PC-9 (cell line): ENCODE measurements at regions not wholly inside any gene's neighbourhood (a gene's known extent, or its start where the extent isn't known, plus 50 kb on each side); places are given as distances from the start of the nearest gene placed in this dataset.

Source experiments
- BruUV-seq: library from RNA; stranded (reverse); fragments of 400-500 nt; replicated peaks from 2 replicates; lab custom pipeline; 2021; lab: Mats Ljungman, UMichigan
- CTCF ChIA-PET: fragments of 300-600 bp; sonication (Branson Sonifier 250); formaldehyde crosslinking; loops from one replicate; lab custom pipeline; 2022; ENCODE audit warnings: antibody characterized with exemption; lab: Charles Lee
- POLR2A ChIA-PET: fragments of 300-600 bp; sonication (Branson Sonifier 250); formaldehyde crosslinking; loops from one replicate; lab custom pipeline; 2022; ENCODE audit warnings: antibody characterized with exemption; ENCODE audit not compliant: unreplicated experiment; lab: Charles Lee
- DNase-seq, 2 experiments: peaks; one replicate each; pipeline versions ENCODE4 v3.0.0 to v3.0.0-alpha.2; 2015 to 2022; ENCODE audit warnings: mixed read lengths in 1 of 2
- H2AFZ ChIP-seq: fragments of 200-600 bp; sonication (generic); 2 replicates; pipeline ENCODE4 v1.8.1; 2017; ENCODE audit warnings: antibody characterized with exemption
- H3F3A ChIP-seq: fragments of 200-600 bp; sonication (generic); 2 replicates; pipeline ENCODE4 v1.8.1; 2017; ENCODE audit warnings: antibody characterized with exemption, mild to moderate bottlenecking, low read depth; ENCODE audit not compliant: insufficient read depth
- H3K27ac ChIP-seq: fragments of 200-600 bp; sonication (generic); 2 replicates; pipeline ENCODE4 v1.6.1; 2016; ENCODE audit warnings: mixed run types
- H3K27me3 ChIP-seq: fragments of 200-600 bp; sonication (generic); 2 replicates; pipeline ENCODE4 v1.6.1; 2016; ENCODE audit warnings: low read depth, mixed run types; ENCODE audit not compliant: insufficient read depth
- H3K36me3 ChIP-seq: fragments of 200-600 bp; sonication (generic); 2 replicates; pipeline ENCODE4 v1.6.1; 2016; ENCODE audit warnings: low read depth, mixed run types
- H3K4me1 ChIP-seq: fragments of 200-600 bp; sonication (generic); replicated peaks from 2 replicates; pipeline ENCODE4 v1.6.1; 2016; ENCODE audit warnings: mixed run types; ENCODE audit not compliant: insufficient read depth
- H3K4me2 ChIP-seq: fragments of 200-600 bp; sonication (generic); 2 replicates; pipeline ENCODE4 v1.6.1; 2017; ENCODE audit warnings: mixed run types
- H3K4me3 ChIP-seq: fragments of 200-600 bp; sonication (generic); 2 replicates; pipeline ENCODE4 v1.6.1; 2016; ENCODE audit warnings: mixed run types
- H3K79me2 ChIP-seq: fragments of 200-600 bp; sonication (generic); 2 replicates; pipeline ENCODE4 v1.6.1; 2017; ENCODE audit warnings: low read depth, mixed run types
- H3K9me2 ChIP-seq: fragments of 200-600 bp; sonication (generic); 2 replicates; pipeline ENCODE4 v1.8.1; 2017; ENCODE audit warnings: mild to moderate bottlenecking; ENCODE audit not compliant: insufficient read depth
- H3K9me3 ChIP-seq: fragments of 200-600 bp; sonication (generic); 2 replicates; pipeline ENCODE4 v1.8.1; 2016; ENCODE audit warnings: low read depth; ENCODE audit not compliant: insufficient read depth
- H4K20me1 ChIP-seq: fragments of 200-600 bp; sonication (generic); 2 replicates; pipeline ENCODE4 v1.8.1; 2017; ENCODE audit not compliant: insufficient read depth
- EZH2 ChIP-seq: fragments of 200-600 bp; sonication (generic); IDR thresholded peaks from 2 replicates; pipeline ENCODE4 v1.8.0; 2017; ENCODE audit warnings: antibody characterized with exemption, low read depth
- intact Hi-C: fragments of 100-400 bp; cut with micrococcal nuclease; formaldehyde crosslinking; loops from one replicate; pipeline ENCODE4 v1.10.0; 2022; ENCODE audit not compliant: unreplicated experiment
- TF ChIP-seq, protein P1 (sequence below): fragments of 200-600 bp; sonication (generic); conservative IDR thresholded peaks from 2 replicates; pipeline ENCODE4 v1.6.1; 2017; ENCODE audit warnings: mixed run types, antibody characterized with exemption, mild to moderate bottlenecking, moderate library complexity

DNA sequence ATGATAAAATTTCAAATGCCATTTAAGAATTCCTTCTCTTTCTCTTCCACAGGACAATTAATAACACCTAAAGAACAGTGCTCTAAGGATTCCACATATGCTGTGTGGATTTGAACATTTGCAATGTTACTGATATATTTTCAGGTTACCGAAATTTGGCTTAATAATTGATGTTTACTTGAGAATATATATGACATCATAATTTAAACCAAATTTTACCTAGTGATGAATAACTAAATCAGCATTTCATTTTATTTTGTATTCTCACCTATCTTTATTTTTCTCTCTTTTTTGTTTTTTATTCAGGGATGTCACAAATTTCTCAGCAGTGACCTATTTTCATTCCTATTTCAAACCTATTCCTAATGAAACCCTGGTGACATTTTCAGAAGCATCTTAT is 429.6 kb downstream of the SLCO4C1 start:
- Histone ChIP-seq H3K27me3 (no peaks in the 10 kb centered on the region), H3K4me3 (no peak overlapping the region), H2AFZ (no peak overlapping the region), H3K9me3 (no peaks in the 10 kb centered on the region), H3K9me2 (no peaks in the 10 kb centered on the region), H3K36me3 (no peaks in the 10 kb centered on the region), H3K79me2 (no peaks in the 10 kb centered on the region), H3K4me1 (no peaks in the 10 kb centered on the region), H4K20me1 (no peaks in the 10 kb centered on the region), H3K4me2 (no peak overlapping the region), H3F3A (no peaks in the 10 kb centered on the region), H3K27ac (no peak overlapping the region)
- intact Hi-C loops, result no loop called here
- ChIA-PET POLR2A (no interaction called here), CTCF (no interaction called here)
- no TSS peak for BruUV-seq
- DNase-seq, result no peak
- no peak for TF ChIP-seq EZH2
- TF ChIP-seq, protein P1, sequence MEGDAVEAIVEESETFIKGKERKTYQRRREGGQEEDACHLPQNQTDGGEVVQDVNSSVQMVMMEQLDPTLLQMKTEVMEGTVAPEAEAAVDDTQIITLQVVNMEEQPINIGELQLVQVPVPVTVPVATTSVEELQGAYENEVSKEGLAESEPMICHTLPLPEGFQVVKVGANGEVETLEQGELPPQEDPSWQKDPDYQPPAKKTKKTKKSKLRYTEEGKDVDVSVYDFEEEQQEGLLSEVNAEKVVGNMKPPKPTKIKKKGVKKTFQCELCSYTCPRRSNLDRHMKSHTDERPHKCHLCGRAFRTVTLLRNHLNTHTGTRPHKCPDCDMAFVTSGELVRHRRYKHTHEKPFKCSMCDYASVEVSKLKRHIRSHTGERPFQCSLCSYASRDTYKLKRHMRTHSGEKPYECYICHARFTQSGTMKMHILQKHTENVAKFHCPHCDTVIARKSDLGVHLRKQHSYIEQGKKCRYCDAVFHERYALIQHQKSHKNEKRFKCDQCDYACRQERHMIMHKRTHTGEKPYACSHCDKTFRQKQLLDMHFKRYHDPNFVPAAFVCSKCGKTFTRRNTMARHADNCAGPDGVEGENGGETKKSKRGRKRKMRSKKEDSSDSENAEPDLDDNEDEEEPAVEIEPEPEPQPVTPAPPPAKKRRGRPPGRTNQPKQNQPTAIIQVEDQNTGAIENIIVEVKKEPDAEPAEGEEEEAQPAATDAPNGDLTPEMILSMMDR, result no peak

DNA sequence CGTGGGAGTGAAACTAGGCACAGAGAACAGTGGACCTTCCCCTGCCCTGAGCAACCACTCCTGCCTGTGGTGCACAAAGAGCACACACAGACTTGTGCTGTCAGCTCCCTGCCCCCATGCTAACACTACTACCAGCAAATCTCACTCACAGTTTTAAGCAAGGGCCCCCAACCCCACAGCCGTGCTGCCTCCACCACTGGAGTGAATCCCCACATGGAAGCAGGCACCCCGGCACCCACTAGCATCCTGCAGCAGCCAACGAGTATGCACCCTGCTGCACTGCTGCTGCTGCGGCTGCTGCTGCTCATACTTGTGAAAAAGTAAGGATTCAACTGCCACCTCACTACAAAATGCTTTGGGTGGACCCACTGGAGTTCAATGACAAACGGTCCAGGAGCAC is 435.5 kb downstream of the SLCO4C1 start:
- ChIA-PET CTCF (no interaction called here), POLR2A (no interaction called here)
- Histone ChIP-seq H3K4me1 (no peaks in the 10 kb centered on the region), H3K27me3 (no peaks in the 10 kb centered on the region), H4K20me1 (no peaks in the 10 kb centered on the region), H3K9me3 (no peaks in the 10 kb centered on the region), H3K36me3 (no peaks in the 10 kb centered on the region), H2AFZ (no peak overlapping the region), H3K4me3 (no peak overlapping the region), H3K4me2 (no peak overlapping the region), H3K79me2 (no peaks in the 10 kb centered on the region), H3K9me2 (no peaks in the 10 kb centered on the region), H3K27ac (no peak overlapping the region), H3F3A (no peaks in the 10 kb centered on the region)
- BruUV-seq, result no TSS peak
- TF ChIP-seq EZH2, result no peak
- TF ChIP-seq, protein P1, result no peak
- intact Hi-C loops, result no loop called here
- DNase-seq, result no peak

DNA sequence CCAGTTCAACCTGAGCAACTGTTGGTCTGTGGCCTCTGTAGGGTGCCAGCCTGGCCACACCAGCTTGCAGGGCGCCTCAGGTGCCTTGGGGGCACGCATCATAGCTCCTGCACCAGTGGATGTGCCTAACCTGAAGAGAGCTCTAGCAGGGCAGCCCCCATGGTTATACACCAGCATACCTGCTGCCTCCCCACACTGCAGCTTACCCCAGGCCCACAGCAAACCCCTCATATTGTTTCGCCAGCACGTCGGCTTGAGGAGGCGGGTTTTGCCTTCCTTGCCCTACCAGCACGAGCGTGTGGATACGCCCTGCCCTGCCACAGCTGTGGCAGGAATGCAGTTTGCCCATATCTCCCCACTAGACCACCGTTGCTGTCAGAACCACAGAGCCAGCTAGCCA is 435.9 kb downstream of the SLCO4C1 start:
- Histone ChIP-seq H3K9me3 (no peaks in the 10 kb centered on the region), H3K36me3 (no peaks in the 10 kb centered on the region), H3K4me3 (no peak overlapping the region), H3F3A (no peaks in the 10 kb centered on the region), H2AFZ (no peak overlapping the region), H3K27ac (no peak overlapping the region), H3K79me2 (no peaks in the 10 kb centered on the region), H3K27me3 (no peaks in the 10 kb centered on the region), H3K4me1 (no peaks in the 10 kb centered on the region), H3K9me2 (no peaks in the 10 kb centered on the region), H3K4me2 (no peak overlapping the region), H4K20me1 (no peaks in the 10 kb centered on the region)
- DNase-seq, result no peak
- TF ChIP-seq, protein P1, result no peak
- no peak for TF ChIP-seq EZH2
- no TSS peak for BruUV-seq
- ChIA-PET CTCF (no interaction called here), POLR2A (no interaction called here)
- intact Hi-C loops, result no loop called here
